Epidermal melanocyte (primary cell): ENCODE measurements at regions not wholly inside any gene's neighbourhood (a gene's known extent, or its start where the extent isn't known, plus 50 kb on each side); places are given as distances from the start of the nearest gene placed in this dataset.

Experiments used
- DNase-seq: peaks from one replicate; pipeline ENCODE4 v3.0.0; 2011; ENCODE audit warnings: low spot score; ENCODE audit not compliant: insufficient read length

DNA sequence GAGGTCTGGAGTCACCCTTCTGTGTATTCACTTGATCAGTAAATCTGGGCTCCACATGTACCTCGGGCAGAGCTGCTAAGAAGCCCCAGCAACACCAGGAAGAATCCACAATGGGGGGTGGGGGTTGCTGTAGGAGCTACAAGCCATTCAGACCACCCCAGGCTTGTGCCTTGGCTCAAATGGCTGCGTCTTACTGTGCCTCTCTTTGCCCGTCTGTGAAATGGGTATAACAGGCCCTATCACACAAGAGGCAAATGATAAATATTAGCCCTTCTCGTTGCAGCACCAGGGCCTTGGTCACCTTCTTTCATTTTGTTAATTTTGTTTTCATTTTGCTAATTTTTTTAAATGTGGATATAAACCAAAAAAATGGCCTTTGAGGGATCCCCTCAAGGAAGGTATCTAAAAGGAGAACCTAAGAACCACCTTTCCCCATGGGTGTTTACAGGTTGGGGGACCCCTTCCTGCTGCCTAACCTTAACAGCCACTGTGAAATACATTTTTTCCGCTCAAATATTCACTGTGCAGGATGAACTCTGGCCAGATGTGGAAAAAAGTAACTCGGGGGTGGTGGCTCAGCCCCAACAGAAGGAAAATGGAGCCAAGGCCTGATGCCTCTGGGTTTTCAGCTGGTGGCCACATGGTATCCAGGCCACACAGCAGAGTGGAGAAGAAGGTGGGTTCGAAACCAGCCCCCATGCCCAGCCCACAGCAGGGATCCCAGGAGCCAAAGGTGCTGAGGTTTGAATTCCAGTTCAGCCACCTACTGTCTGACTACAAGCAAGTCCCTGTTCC lies 284.0 kb downstream of the MN1 start:
- no peak for DNase-seq

DNA sequence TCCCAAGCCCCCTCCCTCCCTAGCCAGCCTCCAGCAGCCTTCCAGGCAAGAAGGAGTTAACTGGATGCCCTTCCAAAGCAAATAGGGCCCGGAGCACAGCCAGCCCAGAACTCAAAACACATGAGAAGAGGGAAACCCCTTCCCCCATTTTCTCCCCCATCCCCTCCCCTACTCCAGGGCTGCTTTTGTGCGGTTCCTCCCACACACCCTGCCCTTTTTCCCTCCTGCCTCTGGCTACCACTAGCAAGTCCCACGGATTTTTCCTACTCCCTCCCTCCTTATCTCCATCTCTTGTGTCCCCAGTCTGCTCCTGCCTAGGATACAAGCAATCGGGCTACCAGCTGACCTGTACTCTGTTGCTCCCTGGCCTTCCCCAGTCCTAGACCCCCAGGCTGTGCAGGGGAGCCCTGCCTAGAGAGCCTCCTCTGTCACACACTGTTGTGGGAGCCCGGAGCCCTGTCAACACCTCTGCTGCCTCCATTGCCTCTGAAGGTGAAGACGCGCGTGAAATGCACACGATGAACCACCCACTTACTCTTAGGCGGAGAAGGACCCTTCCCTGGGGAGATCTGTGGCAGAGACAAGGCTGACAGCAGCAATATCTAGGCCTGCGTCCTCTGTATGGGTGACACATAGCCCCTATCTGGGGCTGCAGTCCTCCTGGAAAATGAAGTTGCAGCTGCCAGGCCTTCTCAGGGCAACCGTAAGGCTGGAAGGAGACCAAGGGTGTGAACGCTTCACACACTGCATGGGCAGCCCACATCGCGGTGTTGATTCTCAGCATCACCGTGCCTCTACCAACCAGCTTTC lies 282.8 kb downstream of the MN1 start:
- no peak for DNase-seq

DNA sequence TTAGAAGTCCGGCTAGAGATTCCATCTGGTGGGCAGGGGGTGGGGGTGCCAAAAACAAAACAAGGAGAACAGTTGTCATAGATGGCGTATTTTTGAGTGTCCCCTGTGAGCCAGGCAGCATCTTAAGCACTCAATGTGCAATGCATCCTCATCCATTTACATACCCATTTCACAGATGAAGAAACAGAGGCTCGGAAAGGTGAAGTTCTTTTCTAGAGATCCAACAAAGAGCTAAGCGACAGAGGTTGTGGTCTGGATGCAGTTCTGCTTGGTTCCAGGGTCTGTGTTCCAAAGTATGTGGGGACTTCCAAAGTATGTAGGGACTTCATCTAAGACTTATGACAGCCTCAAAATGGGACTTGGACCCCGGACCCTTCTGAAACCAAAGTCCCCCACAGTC lies 277.8 kb downstream of the MN1 start:
- no peak for DNase-seq

DNA sequence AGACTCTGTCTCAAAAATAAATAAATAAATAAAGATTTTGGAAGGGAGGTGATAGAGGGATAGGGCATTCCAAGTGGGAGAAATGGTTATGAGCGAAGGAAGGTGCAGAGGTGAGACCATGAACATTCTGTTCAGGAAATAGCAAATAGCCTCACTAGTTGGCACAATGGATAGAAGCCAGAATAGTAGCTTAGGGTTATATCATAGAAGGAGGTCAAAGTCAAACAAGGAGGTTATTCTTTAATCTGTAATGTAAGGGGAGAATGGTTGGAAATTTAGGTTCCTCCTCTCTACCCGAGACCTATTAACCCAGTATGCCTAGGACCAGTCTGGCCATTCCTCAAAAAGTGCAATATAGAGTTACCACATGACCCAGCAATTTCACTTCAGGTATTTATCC lies 275.8 kb downstream of the MN1 start:
- no peak for DNase-seq

DNA sequence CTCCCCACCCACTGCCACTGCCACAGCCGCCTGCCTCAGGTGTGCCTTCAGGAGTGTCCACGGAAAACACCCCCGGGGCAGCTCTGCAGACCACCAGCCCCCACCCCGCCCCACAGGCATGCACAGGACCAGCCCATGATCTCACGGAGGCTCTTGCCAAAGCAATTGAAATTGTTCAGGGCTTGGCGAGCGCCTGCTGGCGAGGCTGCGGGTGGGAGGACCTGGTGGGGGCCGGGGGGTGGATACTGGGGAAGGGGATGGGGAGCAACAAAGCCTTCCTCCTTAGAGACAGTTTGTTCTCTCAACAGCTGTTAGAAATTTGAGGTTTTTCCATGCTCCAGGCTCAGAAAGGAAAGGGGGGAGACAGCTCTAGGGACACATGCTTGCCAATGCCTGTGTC lies 274.7 kb downstream of the MN1 start:
- DNase-seq = no peak

DNA sequence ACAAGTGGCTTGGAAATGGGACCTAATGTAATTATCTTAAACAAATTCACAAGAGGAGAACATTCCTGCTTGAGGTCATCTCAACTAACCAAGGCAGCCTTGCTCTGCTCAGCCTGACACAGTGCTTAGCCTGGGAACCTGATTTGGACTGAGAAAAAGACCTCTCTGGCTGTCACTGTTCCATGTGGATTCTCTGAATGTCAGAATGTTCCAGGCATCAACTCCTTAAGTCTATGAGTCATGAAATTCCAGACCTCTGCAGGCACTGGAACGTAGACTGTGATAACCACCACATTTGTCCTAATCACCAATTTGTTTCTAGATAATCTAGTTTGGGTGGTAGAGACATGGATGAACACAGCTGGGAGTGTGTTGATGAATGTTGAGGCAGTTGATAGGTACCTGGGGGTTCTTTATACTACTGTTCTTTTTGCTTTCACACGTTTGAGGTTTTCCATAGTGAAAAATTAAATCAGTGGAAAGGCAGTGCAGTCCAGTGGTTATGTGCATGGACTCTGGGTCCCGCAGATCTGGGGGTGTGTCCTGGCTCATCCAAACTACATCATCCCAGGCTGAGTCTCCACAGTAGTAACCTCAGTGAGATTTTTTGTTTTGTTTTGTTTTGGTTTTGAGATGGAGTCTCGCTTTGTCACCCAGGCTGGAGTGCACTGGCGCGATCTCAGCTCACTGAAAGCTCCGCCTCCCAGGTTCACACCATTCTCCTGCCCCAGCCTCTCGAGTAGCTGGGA lies 269.6 kb downstream of the MN1 start:
- DNase-seq = no peak

DNA sequence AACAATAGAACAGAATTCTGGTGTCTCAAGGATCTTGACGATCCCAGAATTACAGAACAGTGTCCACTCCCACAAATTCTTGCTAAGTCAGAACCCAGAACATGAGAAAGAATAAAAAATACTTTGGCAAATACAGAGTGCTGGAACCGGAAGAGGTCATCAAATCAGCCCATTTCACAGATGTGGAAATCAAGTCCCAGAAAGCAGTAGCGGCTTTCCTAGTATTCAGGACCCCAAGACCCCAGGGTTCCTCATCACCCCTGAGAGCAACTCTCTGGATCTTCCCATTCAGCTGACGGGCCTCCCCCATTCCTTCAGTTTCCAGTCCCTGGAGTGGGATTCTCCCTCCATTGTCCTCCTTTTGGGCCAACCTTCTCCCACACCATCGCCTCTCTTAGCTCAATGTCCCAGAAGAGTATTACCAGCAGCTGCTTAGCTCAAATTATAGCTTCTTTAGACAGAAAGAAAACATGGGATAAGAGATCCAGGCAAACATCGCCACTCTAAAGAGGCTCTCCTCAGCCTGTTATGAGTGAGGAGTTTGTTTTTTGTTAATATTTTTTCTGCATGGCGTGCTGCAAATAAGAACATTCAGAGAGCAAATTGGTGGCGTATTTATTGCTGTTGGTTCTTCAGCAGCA lies 268.3 kb downstream of the MN1 start:
- DNase-seq = no peak

DNA sequence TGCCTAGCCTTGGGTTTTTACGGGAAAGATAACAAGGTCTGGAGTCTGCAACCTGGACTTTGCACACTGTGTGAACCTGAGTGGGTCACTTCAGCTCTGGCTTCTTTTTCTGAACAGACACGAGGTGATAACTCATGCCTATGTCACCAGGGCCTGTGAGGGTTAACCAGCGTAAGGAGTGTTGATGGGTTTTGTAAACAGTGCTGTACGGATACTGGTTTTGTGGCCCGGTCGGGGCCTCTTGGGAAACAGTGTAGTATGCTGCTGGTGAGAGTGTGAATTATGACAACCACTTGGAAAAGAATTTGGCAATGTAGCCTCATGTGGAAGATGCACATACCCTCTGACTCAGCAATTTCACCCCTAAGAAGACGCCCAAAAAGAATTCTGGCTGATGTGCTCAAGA lies 266.8 kb downstream of the MN1 start:
- no peak for DNase-seq

DNA sequence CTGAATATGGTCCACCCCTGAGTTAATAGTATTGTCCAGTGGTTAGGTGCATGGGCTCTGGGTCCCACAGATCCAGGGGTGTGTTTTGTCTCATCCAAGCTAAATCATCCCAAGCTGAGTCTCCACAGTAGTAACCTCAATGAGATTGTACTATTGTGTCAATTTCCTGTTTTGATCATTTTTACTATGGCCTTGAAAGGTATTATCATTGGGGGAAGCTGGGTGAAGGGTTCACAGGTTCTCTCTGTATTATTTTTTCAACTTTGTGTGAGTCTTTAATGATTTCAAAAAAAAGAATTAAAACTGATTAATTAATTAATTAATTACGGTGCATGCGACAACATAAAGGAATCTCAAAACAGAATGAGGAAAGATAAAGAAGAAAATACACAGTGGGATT lies 266.1 kb downstream of the MN1 start:
- no peak for DNase-seq

DNA sequence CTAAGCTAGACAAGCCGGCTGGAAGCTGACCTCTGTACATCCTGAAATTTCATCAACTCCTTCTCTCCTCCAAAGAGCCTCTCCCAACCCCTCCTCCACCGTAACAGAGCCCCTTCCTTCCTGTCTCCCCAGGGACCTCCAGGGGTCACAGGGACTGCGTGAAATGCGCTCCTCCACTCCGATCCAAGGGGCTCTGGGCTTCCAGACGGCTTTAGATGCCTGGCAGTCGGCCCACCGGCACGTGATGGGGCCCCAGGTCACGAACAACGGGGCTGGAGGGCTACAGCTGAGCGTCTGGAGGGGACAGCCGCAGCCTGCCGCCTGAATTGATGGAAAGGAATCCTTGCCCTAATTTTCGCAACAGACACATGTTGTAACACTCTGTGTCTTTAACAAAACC lies 264.1 kb downstream of the MN1 start:
- no peak for DNase-seq

DNA sequence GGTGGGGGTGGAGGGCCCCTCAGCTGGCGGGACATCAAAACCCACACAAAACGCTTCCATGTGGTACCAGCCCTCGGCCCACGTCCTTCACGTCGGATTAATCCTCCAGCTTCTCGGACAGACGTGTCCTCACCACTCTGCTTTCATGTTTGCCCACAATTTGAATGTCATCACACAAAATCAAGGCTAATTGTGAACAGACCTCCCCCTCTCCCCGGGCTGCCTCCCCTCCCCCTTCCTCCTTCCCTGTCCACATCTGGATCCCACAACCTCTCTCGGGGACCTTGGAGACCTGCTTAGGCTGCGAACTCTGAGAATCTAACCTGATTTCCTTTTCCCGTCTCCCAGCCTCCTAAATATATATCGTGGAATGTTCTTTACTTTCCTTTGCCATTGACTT lies 262.9 kb downstream of the MN1 start:
- no peak for DNase-seq

DNA sequence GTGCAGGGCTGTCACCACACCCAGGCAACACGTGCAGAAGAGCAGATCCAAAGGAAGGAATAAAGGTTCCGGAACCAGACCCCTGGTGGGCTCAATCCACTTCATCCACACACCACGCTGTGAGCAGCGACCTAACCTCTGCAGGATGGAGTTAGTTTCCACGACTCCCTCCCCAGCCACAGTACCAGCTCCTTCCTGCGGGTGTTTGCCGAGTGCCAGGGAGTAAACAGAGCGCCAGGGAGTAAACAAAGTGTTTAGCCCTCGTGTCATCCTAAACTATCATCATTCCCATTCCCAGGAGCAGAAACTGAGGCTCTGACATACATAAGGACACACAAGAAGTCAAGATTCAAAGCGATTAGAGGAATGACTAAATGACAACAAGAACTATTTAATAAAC lies 261.3 kb downstream of the MN1 start:
- DNase-seq = no peak

DNA sequence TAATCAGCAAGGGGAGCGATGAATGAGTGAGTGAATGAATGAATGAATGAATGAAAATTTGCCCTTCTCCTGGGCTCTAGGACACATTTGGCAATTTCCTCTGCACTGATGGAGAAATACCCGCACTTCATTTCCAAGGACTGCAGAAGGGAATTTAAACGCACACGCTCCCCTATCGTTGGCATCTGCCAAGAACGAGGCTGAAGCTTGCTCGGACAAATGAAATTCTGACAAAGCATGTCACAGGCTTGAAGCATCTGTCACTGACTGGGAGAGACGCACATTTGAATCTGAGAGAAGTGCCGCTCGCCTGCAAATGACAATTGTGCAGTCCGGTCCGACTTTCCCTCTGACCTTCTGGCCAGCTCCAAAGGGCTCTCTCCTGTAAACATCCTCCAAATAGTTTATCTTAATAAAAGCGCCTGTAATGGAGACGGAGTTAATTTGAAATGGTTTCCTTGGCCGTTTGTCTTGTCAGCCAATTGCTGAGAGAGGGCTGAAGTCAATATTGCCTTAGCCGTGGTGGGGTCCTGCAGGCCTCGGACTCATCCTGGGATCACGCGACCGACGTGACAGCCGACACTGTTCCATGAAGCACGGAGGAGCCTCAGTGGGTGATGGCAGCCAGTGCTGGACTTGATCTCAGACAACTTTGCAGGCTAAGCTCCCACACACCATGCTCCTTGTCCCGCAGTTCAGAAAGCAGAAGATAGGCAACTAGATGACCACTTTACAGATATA lies 260.7 kb downstream of the MN1 start:
- no peak for DNase-seq

DNA sequence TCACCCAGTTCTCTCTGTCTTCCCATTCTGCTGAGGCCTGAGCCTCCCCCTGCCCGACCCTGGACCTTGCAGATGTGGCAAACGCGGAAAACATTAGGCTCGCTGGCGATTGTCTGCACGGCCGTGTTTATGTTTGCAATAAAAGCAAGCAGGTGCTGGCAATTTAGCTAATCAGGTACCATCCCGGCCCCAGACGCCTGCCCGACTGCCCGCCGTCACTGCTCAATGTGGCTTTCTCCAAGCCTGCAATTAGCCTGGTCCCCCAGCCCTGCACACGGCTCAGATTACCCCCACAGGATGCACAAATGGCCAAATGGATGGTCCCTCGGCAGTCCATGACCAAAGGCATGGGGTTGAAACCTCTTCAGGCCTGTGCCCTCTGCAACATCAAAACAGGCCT lies 259.7 kb downstream of the MN1 start:
- no peak for DNase-seq

DNA sequence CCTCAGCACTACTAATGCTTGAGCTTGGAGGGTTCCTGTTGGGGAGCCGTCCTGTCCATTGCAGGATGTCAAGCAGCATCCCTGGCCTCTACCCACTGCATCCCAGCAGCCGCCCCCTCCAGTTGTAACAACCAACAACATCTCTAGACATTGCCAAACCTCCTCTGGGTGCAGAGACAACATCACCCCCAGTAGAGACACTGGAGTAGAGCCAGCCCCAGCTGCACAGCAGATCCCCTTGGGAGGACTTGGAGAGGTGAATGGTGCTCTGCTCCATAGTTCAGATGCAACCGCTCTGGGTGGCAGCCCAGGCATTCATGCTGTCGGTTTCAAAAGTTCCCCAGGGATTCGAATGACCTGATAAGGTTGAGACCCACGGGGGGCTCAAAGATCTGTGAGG lies 259.0 kb downstream of the MN1 start:
- no peak for DNase-seq

DNA sequence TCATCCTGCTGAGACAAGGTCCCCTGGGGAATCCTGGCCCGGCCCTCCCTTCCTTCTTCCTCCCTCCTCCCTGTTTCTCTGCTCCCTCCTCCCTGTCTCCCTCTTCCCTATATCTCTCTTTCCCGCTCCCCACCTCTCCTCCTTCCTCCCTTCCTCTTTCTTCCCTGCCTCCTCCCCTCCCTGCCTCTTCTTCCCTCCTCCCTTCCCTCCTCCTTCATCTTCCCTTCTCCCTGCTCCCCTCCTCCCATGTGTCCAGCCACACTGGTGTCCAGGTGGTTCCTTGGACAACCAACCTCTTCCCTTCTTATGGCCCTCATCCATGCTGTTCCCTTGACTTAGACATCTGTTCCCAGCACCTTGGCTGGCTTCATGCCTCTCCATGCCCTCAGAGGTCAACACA lies 258.1 kb downstream of the MN1 start:
- DNase-seq = no peak

DNA sequence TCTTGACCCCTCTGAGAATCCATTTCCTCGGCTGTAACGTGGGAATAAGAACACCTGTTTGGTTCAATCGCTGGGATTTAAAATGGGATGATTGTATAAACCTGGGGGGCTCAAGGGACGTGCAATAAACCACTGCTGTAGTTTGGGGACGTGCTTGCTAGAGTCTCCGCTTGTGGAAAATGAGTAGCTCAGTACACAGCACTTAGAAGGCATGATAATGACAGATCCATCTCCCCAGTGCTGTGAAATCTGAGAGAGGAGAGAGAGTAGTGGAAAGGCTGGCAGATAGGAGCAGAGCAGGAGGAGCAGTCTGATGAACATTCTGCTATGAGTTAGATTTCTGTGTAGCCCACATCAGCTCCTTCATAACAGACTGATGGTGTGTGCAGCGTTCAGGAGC lies 256.5 kb downstream of the MN1 start:
- DNase-seq = no peak

DNA sequence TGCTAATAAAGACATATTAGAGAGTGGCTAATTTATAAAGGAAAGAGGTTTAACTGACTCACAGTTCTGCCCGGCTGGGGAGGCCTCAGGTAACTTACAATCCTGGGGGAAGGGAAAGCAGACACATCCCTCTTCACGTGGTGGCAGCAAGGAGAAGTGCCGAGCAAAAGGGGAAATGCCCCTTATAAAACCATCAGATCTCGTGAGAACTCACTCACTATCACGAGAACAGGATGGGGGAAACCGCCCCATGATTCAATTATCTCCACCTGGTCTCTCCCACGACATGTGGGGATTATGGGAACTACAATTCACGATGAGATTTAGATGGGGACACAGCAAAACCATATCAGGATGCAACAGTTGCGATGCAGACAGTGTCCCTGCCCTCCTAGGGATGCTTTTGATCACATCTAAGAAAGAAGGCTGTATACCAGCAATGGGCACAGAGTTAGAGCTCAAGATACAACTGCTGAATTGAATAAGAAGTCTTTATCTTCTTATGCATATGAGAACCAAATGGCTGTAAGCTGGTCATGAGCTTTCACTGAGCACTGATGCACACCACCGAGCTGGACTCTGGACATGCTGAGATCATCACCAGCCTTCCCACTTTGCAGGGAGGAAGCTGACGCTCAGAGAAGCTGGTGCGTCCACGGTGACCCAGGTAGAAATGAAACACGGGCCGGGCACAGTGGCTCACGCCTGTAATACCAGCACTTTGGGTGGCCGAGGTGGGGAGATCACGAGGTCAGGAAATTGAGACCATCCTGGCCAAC lies 255.2 kb downstream of the MN1 start:
- DNase-seq = no peak

DNA sequence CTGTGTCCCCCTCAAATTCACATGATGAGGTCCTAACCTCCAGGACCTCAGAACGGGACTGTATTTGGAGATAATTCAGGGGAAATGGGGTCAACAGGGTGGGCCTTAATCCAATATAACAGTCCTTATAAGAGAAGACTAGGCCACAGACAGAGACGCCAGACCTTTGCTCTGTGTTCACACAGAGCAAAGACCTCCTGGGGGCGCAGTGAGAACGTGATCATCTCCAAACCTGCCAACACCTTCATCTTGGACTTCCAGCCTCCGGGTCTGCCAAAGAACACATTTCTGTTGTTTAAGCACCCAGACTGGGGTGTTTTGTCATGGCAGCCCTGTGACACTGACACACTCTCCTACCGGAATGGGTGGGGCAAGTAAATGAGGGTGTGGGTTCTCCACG lies 250.2 kb downstream of the MN1 start:
- DNase-seq = no peak

DNA sequence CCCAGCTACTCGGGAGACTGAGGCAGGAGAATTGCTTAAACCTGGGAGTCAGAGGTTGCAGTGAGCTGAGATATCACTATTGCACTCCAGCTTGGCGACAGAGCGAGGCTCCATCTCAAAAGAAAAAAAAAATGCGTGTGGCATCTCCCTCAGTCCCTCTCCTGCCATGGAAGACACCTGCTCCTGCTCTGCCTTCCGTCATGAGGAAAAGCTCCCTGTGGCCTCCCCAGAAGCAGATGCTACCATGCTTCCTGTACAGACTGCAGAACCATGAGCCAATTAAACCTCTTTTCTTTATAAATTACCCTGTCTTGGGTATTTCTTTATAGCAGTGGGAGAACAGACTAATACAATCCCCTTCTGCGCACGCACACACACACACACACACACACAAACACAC lies 249.4 kb downstream of the MN1 start:
- no peak for DNase-seq
